Ectodermal cell (in vitro differentiated cells): ENCODE measurements at regions not wholly inside any gene's neighbourhood (a gene's known extent, or its start where the extent isn't known, plus 50 kb on each side); places are given as distances from the start of the nearest gene placed in this dataset.
"Not testable (repeated sequence)": the region's sequence is repeated elsewhere in the genome, so short reads cannot be mapped to it uniquely, and the experiment has no call there.

Experiments
- H3K27ac ChIP-seq: 2 replicates; pipeline ENCODE4 v1.7.0; 2013; ENCODE audit warnings: mild to moderate bottlenecking, low read depth, low read length; ENCODE audit not compliant: insufficient read depth, poor library complexity, severe bottlenecking
- H3K27me3 ChIP-seq: 2 replicates; pipeline ENCODE4 v1.7.0; 2013; ENCODE audit warnings: mild to moderate bottlenecking, low read length; ENCODE audit not compliant: insufficient read depth, control insufficient read depth, poor library complexity, severe bottlenecking
- H3K36me3 ChIP-seq: one replicate; pipeline ENCODE4 v1.7.0; 2013; ENCODE audit warnings: low read length; ENCODE audit not compliant: control insufficient read depth, insufficient read depth
- H3K4me1 ChIP-seq: one replicate; pipeline ENCODE4 v1.7.0; 2013; ENCODE audit warnings: low read length; ENCODE audit not compliant: control insufficient read depth, insufficient read depth
- H3K4me3 ChIP-seq: 2 replicates; pipeline ENCODE4 v1.7.0; 2013; ENCODE audit warnings: low read depth, low read length, control low read depth; ENCODE audit not compliant: insufficient read depth
- H3K9me3 ChIP-seq: 2 replicates; pipeline ENCODE4 v1.7.0; 2013; ENCODE audit warnings: mild to moderate bottlenecking, low read length, moderate library complexity; ENCODE audit not compliant: control insufficient read depth
- WGBS, 2 experiments: methylation state at CpG; one replicate each; pipeline ENCODE4 v1.1.7; 2013; ENCODE audit warnings: missing lambda C conversion rate in 2 of 2; 5-methylcytosine and 5-hydroxymethylcytosine counted together

DNA sequence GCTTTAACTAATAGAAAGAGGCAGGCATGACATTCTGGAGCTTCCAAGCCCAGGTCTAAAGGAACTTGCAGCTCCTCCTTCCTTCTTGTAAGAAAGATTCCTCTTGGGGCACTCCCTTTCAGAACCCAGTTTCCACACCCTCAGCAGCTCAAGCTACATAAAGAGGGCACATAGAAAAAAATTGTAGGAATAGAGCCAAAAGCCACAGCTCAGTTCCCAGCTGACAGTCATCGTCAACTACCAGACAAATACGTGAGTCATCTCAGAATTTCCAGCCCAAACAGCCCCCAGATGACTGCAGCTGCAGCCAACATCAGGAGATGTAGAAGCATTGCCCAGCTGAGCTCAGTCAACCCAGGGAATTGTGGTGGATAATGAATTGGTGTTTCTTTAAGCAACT, 349.8 kb upstream of the ARID1B start:
- Histone ChIP-seq H3K4me3 (no peak overlapping the region), H3K36me3 (no peaks in the 10 kb centered on the region), H3K27me3 (no peaks in the 10 kb centered on the region), H3K9me3 (no peaks in the 10 kb centered on the region), H3K27ac (no peak overlapping the region), H3K4me1 (no peaks in the 10 kb centered on the region)
- 97 to 98% methylated on average over 2 of the region's 2 CpGs for WGBS, 2 experiments

DNA sequence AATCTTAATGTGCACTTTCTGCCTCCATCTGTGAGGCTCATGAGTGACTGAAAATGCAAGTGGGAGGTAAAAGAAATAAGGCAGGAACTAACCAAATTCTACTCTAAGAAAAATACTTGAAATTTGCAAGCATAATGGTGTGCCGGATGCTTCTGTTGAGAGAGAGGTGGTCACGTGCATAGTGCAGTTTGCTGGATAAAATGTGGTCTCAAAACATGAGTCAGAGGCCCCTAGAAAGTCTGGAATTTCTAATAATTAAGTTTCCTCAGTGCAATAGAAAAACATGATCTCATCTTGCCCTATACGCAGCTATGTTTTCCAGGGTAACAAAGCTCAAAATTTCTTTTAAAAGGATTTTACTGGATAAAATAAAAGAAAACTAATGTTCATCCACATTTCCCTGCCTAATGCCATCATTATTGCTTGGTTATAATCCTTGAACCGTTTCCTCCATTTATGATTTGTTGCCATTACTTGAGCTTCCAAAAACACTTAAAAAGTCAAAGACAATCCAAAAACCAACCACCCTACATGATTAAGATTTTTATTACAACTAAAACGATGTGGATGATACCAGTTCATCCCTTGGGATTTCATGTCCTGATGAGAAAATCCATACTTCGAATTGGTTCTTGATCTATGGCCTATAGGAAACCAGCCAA, 351.7 kb upstream of the ARID1B start:
- Histone ChIP-seq H3K27me3 (no peaks in the 10 kb centered on the region), H3K36me3 (no peaks in the 10 kb centered on the region), H3K4me1 (no peaks in the 10 kb centered on the region), H3K27ac (no peak overlapping the region), H3K4me3 (no peak overlapping the region), H3K9me3 (no peaks in the 10 kb centered on the region)
- 92 to 93% methylated on average over 5 to 6 of the region's 6 CpGs for WGBS, 2 experiments

GRCh38 chr6:156423829-156424228, 353.3 kb upstream of the ARID1B start:
- Histone ChIP-seq H3K36me3 (no peaks in the 10 kb centered on the region), H3K4me1 (no peaks in the 10 kb centered on the region), H3K9me3 (no peaks in the 10 kb centered on the region), H3K27ac (no peak overlapping the region), H3K4me3 (no peak overlapping the region), H3K27me3 (no peaks in the 10 kb centered on the region)
- 93 to 96% methylated on average over 3 of the region's 3 CpGs for WGBS, 2 experiments

GRCh38 chr6:156423075-156423474, 354.1 kb upstream of the ARID1B start:
- H3K4me1 ChIP-seq = no peaks in the 10 kb centered on the region
- H3K9me3 ChIP-seq = no peaks in the 10 kb centered on the region
- H3K36me3 ChIP-seq = no peaks in the 10 kb centered on the region
- no peaks in the 10 kb centered on the region for H3K27me3 ChIP-seq
- H3K4me3 ChIP-seq = no peak overlapping the region
- 93 to 95% methylated on average over 6 of the region's 6 CpGs for WGBS, 2 experiments
- no peak overlapping the region for H3K27ac ChIP-seq

DNA sequence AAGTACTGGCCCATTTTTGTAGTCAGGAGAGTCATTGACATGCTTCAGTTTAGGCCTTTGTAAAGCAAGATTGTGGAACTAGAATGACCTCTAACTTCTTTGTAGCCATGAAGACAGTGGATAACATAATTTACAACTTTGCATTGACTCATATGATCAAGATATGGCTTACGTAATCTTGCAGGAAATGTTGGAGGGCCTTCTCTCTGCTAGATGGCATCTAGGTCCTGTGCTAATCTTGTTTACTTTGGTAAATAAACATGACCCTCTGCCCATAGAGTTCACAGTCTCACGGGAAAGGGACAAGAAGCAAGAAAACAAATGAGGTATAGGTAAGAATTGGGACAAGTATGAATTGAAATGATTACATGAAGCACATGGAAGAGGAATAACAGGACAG, 355.2 kb upstream of the ARID1B start:
- no peaks in the 10 kb centered on the region for H3K27me3 ChIP-seq
- H3K36me3 ChIP-seq = no peaks in the 10 kb centered on the region
- WGBS, 2 experiments = 95 to 98% methylated on average over 2 of the region's 2 CpGs
- no peaks in the 10 kb centered on the region for H3K4me1 ChIP-seq
- no peak overlapping the region for H3K27ac ChIP-seq
- no peak overlapping the region for H3K4me3 ChIP-seq
- H3K9me3 ChIP-seq = no peaks in the 10 kb centered on the region

DNA sequence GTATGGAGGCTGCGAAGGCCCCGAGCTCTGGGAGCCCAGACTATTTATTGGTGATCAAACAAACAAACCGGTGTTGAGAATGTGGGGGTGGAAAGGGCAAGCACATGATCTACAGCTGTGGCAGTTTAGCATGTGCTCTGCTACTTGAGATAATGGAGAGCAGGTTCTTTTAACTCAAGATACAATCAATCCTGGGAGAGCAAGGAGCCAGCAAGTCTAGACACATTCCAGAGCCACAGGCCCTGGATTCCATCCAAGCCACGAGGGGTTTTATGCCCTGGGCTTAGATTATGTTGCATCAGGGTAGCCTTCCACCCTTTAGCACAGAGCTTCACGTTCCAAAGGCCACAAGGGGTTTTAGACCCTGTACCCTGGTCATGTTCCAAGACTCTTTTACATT, 355.9 kb upstream of the ARID1B start:
- not testable (repeated sequence) for H3K4me3 ChIP-seq, H3K9me3 ChIP-seq, H3K36me3 ChIP-seq, H3K27me3 ChIP-seq, H3K27ac ChIP-seq, H3K4me1 ChIP-seq
- 89 to 90% methylated on average over 5 of the region's 5 CpGs for WGBS, 2 experiments

DNA sequence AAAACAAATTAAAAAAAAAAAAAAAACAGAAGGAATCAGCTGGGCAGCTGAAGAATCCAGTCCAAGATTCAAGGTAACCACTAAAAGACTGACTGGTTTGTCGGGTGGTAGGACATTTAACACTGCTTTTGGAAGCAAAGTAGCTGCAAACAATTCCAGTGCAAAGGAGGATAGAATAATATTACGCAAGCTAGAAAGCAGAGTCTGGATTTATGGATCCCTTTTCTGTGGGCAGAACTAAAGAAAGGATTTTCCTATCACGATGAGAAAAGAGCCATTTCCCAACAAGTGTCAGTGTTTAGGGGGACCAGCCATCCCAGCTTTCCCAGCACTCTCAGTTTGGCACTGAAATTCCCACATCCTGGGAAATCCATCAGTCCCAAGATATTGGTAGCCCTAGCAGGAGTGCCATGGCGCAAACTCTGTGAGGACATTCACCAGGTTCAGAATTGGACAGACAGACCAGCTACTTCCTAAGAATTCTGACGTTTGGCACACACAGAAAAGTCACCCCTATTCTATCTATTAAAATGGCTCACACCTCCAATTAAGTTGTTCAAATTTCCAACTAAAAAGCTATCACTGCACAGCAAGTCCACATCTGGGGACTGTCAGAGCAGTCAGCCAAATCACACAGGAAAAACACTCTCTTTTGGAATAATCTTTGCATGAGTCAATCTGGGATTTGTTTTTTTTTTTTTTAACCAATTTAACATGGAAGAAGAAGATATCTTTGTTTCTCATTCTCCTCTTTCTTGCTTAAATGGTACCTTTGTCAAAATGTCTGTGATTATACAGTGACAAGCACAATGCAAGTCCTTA, 356.8 kb upstream of the ARID1B start:
- 93 to 94% methylated on average over 5 of the region's 5 CpGs for WGBS, 2 experiments
- H3K27ac ChIP-seq = no peak overlapping the region
- no peaks in the 10 kb centered on the region for H3K36me3 ChIP-seq
- H3K27me3 ChIP-seq = no peaks in the 10 kb centered on the region
- H3K4me1 ChIP-seq = no peaks in the 10 kb centered on the region
- no peak overlapping the region for H3K4me3 ChIP-seq
- no peaks in the 10 kb centered on the region for H3K9me3 ChIP-seq

DNA sequence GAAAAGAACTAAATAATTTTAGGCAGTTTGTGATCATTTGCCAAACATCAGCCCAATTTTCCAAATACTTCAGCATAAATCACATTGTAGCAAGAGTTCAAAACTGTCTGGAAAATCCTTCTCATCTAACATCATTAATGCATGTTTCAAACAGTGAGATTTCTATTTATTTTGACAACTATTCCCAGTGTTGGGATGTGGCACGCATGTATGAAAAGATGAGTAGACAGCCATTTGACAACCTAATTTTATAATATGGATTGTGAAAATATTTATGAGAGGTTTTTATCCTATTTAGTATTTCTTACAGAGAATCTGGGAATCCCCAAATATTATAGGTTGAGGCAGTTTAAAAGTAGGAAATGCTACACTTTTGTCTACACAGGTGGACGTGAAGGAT, 357.6 kb upstream of the ARID1B start:
- 95 to 100% methylated on average over 1 to 2 of the region's 2 CpGs for whole genome bisulfite sequencing, 2 experiments
- H3K9me3 ChIP-seq = no peaks in the 10 kb centered on the region
- no peaks in the 10 kb centered on the region for H3K4me1 ChIP-seq
- no peaks in the 10 kb centered on the region for H3K36me3 ChIP-seq
- H3K27me3 ChIP-seq = no peaks in the 10 kb centered on the region
- no peak overlapping the region for H3K27ac ChIP-seq
- no peak overlapping the region for H3K4me3 ChIP-seq

GRCh38 chr6:156418253-156418652, 358.9 kb upstream of the ARID1B start:
- Histone ChIP-seq H3K27me3 (no peaks in the 10 kb centered on the region), H3K4me1 (no peaks in the 10 kb centered on the region), H3K4me3 (no peak overlapping the region), H3K36me3 (no peaks in the 10 kb centered on the region), H3K27ac (no peak overlapping the region), H3K9me3 (no peaks in the 10 kb centered on the region)
- 89% methylated on average over 1 of the region's 1 CpG; no CpG with 5 or more reads in 1 of the 2 experiments for WGBS, 2 experiments

DNA sequence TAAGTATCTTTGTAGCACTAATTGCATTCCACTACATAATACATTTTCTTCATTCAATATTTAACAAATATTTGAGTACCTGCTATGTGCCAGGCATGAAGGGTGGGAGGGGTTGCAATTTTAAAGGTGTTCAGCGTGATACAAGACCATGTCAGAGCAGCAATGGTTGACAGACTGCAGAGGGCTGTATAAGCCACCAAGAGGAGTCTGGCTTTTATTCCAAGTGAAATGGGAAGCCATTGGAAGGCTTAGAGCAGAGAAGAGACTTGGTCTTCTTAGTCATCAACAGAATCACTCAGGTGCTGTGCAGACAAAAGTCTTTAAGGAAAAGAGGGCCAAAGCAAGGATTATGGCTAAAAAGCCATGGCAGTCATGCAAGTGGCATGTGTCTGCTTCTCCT, 360.8 kb upstream of the ARID1B start:
- H3K27me3 ChIP-seq = no peaks in the 10 kb centered on the region
- H3K27ac ChIP-seq = no peak overlapping the region
- no peaks in the 10 kb centered on the region for H3K4me1 ChIP-seq
- H3K9me3 ChIP-seq = no peaks in the 10 kb centered on the region
- H3K4me3 ChIP-seq = no peak overlapping the region
- WGBS, 2 experiments = 88 to 90% methylated on average over 1 of the region's 1 CpG
- H3K36me3 ChIP-seq = no peaks in the 10 kb centered on the region
